Astrocyte of the cerebellum (primary cell): ENCODE measurements at regions not wholly inside any gene's neighbourhood (a gene's known extent, or its start where the extent isn't known, plus 50 kb on each side); places are given as distances from the start of the nearest gene placed in this dataset.
"Not testable (repeated sequence)": the region's sequence is repeated elsewhere in the genome, so short reads cannot be mapped to it uniquely, and the experiment has no call there.

ENCODE experiments used
- DNase-seq: peaks from one replicate; pipeline ENCODE4 v3.0.0-alpha.2; 2011; ENCODE audit warnings: low read depth
- H3K4me3 ChIP-seq: 2 replicates; pipeline ENCODE4 v1.5.1; 2011; ENCODE audit warnings: mild to moderate bottlenecking, low read depth, low read length, moderate library complexity
- CTCF ChIP-seq: IDR thresholded peaks from 2 replicates; pipeline ENCODE4 v1.5.1; 2012; ENCODE audit warnings: low read length, low read depth, moderate library complexity, mild to moderate bottlenecking; ENCODE audit errors: missing control alignments
- in situ Hi-C: cut with HindIII; loops from 2 replicates; pipeline ENCODE4 v1.10.0; 2017; ENCODE audit warnings: low sequenced_read_pairs

DNA sequence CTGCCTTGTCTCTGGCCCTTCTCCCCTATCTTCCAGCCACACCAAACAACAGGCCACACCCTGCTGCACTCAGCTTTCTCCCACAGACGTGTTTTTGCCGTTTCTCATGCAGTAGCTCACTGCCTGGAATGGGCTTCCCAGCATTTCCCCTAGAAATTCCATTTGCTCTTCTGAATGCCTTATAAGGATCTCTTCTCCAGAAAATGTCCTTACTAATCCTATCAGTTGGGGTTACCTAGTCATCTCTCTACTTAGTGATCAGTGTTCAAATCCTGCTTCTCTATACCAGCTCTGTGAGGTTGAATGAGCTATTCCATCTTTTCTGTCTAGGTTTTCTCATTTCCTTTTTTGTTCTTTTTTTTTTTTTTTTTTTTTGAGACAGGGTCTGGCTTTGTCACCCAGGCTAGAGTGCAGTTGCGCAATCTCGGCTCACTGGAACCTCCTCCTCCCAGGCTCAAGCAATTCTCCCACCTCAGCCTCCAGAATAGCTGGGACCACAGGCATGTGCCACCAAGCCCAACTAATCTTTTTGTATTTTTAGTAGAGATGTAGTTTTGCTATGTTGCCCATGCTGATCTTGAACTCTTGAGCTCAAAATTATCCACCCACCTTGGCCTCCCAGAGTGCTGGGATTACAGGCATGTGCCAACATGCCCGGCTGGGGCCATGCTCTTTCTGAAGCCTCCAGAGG, 98.2 kb upstream of the CHD2 start:
- in situ Hi-C loops = loop anchor here (5.0 kb wide), 1 partner anchor 95 kb away; no protein-coding TSS in a partner anchor
- no peak overlapping the region for H3K4me3 ChIP-seq
- no peak for TF ChIP-seq CTCF
- DNase-seq = no peak

GRCh38 chr15:92803536-92803851, 96.6 kb upstream of the CHD2 start:
- H3K4me3 ChIP-seq = no peak overlapping the region
- DNase-seq = no peak
- in situ Hi-C loops = loop anchor here (5.0 kb wide), 1 partner anchor 94 kb away; no protein-coding TSS in a partner anchor
- TF ChIP-seq CTCF = no peak

DNA sequence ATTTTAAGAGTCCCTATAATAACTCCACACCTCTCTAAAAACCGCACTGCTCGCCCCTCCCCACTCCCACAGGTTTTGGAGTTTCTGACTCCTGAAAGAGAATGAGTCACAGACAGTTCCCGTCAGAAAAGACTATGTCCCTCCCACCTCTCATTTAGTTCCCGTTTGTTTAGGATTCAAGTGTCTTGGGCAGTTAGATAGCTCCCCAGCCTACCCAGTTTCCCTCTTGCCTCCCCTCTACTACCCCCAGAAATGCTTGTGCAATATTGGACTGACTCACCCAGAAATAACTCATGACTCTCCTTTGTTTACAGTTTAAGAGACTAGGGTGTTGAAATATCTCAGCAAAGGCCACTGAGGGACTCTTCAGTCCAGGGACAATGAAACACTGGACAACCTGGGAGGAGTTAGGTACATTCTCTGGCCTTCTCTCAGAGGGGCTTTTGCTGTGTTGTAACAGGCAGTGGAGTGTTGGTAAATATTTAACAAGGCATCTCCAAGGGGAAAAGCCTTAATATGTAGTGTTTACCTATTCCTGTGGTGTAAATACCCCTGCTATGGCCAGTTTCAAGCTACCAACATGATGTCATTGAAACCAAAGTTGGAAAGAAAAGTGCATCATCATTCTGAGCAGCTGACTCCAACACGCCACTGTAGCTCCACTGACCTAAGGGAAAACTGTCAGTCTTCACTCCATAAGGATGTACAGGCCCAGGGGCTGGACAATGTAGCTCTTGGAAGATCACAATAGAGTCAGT, 96.1 kb upstream of the CHD2 start:
- in situ Hi-C loops = loop anchor here (5.0 kb wide), 1 partner anchor 93 kb away; no protein-coding TSS in a partner anchor
- peak; percentile 99 for DNase-seq
- no peak overlapping the region for H3K4me3 ChIP-seq
- TF ChIP-seq CTCF = no peak

DNA sequence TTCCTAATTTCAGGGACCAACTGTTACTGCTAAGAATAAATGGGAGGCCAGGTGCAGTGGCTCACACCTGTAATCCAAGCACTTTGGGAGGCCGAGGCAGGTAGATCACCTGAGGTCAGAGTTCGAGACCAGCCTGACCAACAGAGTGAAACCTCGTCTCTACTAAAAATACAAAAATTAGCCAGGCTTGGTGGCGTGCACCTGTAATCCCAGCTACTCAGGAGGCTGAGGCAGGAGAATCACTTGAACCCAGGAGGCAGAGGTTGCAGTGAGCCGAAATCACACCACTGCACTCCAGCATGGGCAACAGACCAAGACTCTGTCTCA, 95.6 kb upstream of the CHD2 start:
- in situ Hi-C loops = loop anchor here (5.0 kb wide), 1 partner anchor 93 kb away; no protein-coding TSS in a partner anchor
- H3K4me3 ChIP-seq = not testable (repeated sequence)

GRCh38 chr15:92805080-92805690, 94.9 kb upstream of the CHD2 start:
- in situ Hi-C loops = no loop called here
- DNase-seq = no peak

More for the DNA sequence above, 95.6 kb upstream of the CHD2 start:
- not testable (repeated sequence) for DNase-seq

DNA sequence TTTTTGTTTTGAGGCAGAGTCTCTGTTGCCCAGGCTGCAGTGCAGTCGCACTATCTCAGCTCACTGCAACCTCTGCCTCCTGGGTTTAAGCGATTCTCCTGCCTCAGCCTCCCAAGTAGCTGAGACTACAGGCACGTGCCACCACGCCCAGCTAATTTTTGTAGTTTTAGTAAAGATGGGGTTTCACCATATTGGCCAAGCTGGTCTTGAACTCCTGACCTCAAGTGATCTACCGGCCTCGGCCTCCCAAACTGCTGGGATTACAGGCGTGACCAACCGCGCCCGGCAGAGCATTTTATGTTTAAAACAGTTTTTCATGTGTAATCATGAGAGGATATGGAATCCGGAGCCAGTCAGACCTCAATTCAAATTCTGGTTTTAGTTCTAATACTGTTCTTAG, 94.0 kb upstream of the CHD2 start:
- H3K4me3 ChIP-seq, DNase-seq, in situ Hi-C loops: not testable (repeated sequence)

More at GRCh38 chr15:92805080-92805690, 94.9 kb upstream of the CHD2 start:
- H3K4me3 ChIP-seq = no peak overlapping the region
- no peak for TF ChIP-seq CTCF

GRCh38 chr15:92806763-92807162, 93.4 kb upstream of the CHD2 start:
- in situ Hi-C loops = no loop called here
- no peak for DNase-seq
- TF ChIP-seq CTCF = no peak
- no peak overlapping the region for H3K4me3 ChIP-seq
